Myocyte (in vitro differentiated cells): ENCODE measurements at regions not wholly inside any gene's neighbourhood (a gene's known extent, or its start where the extent isn't known, plus 50 kb on each side); places are given as distances from the start of the nearest gene placed in this dataset.
A peak's percentile ranks its signal among the peaks of the same experiment; 100 is the strongest.
"Not testable (repeated sequence)": the region's sequence is repeated elsewhere in the genome, so short reads cannot be mapped to it uniquely, and the experiment has no call there.

Experiments
- DNase-seq: peaks from one replicate; pipeline ENCODE4 v3.0.0-alpha.2; 2012; ENCODE audit warnings: low read depth

DNA sequence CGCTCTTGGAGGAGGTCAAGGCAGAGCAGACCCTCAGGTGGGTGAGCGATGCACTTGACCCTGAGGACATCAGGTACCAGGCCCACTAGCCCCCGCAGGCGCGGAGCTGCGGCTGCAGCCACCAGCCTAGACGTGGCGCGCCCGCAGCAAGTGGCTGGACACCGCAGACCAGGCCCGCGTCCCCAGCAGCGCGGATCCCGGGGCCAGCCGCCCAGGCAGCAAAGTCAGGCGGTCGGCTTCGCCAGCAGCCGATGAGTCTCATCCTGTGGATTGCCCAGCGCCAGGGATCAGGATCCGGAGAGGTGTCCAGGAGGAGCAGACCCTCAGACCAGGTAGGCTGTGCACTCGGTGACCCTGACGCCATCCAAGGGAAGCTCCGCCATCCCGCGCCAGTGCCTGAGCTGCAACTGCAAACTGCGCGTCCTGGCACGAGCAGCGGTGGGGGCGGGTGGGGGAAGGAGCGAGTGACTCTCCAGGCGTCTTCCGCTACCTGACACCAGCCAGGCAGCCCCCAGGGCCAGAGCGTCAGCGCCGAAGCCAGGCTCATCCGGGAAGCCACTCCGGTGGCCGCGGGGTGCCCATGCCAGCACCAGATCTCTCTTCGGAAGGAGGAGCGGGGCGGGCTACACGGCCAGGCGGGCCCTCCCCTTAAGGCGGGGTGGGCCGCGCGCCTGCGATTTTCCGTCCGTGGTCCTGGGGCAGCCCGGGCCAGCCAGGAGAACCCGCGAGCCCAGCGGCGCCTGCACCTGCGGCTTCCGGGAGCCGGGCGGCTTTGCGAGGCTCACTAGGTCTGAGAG lies 92.6 kb upstream of the THOC3 start:
- DNase-seq: not testable (repeated sequence)

DNA sequence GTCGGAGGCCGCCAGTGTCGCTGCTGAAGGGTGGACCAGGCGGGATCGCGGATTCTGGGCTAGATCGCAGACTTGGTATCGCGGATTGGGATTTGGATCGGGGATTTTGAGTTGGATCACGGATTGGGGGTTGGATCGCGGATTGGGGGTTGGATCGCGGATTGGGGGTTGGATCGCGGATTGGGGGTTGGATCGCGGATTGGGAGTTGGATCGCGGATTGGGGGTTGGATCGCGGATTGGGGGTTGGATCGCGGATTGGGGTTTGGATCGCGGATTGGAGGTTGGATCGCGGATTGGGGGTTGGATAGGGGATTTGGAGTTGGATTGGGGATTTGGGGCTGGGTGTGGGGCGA lies 93.1 kb upstream of the THOC3 start:
- DNase-seq: not testable (repeated sequence)

DNA sequence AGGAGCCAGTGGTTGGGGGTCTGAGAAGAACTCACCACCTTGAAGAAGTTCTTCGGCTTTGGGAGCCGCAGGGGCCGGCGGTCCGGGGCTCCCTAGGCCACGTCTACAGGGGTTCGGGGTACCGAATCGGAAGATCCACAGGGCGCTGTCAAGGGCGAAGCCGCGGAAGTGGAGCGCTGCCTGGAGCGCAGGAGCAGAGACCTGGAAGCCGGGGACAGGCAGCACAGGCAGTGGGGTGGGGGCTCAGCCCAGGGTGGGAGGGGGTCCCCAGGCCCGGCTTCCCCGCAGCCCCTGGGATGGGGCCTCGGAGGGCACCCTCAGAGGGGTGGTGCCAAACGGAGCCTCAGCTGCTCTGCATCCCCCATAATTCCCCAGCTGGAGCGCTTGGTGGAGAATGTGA lies 93.5 kb upstream of the THOC3 start:
- not testable (repeated sequence) for DNase-seq

DNA sequence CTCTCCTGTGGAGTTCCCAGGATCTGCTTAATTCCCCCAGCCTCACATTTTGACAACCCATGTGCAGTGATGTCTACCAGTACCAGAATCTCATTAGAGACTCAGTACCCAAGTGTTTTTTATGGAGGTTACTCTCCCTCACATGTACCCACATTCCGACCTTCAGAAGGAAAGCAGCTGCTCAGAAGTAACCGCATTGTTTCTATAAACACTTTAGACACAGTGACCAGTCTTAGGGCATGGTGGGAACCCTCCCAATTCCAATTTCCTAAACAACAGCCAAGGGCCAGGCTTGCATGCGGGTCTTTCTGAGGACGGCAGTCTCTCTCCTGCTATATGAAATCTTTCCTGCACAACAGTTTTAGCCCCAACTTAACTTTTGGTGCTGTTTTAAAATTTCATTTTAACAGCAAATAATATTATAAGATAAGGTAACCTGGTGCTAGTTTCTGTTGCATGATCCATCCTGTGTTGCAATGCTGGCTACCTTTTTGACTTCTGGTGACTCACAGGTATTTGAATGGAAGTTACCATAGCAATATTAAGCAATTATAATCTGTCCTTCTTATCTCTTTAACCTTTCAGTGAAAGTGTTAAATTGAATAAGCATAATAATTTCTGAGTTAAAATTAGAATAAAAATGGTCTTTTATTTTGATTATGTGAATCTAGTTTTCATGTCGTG lies 98.3 kb upstream of the THOC3 start:
- DNase-seq: not testable (repeated sequence)

GRCh38 chr5:176067162-176067561 lies 99.0 kb upstream of the THOC3 start:
- not testable (repeated sequence) for DNase-seq

DNA sequence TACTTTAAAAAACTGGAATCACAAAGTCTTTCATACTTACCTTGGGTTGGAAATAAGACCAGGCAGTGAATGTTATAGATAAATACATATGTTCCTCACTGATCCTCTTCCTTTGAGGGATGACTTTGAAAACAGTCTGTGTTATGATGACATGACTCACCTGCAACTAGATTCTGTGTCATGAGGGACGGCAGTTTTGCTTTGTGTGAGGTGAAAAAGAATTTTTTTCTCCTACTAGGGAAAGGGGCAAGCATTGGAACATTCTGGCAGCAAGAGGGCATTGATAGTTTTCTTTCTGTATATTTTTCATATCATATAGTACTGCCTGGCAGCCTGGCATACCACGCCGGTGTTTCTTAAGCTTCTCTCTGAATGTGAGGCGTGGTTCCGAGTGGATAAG lies 99.8 kb upstream of the THOC3 start:
- not testable (repeated sequence) for DNase-seq

GRCh38 chr5:176073996-176074571 lies 106.0 kb upstream of the THOC3 start:
- peak; percentile 49 for DNase-seq

DNA sequence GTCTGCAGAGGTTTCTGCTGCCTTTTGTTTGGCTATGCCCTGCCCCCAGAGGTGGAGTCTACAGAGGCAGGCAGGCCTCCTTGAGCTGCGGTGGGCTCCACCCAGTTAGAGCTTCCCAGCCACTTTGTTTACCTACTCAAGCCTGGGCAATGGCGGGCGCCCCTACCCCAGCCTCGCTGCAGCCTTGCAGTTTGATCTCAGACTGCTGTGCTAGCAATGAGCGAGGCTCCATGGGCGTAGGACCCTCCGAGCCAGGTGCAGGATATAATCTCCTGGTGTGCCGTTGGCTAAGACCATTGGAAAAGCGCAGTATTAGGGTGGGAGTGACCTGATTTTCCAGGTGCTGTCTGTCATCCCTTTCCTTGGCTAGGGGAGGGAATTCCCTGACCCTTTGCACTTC lies 115.6 kb upstream of the THOC3 start:
- DNase-seq: not testable (repeated sequence)

DNA sequence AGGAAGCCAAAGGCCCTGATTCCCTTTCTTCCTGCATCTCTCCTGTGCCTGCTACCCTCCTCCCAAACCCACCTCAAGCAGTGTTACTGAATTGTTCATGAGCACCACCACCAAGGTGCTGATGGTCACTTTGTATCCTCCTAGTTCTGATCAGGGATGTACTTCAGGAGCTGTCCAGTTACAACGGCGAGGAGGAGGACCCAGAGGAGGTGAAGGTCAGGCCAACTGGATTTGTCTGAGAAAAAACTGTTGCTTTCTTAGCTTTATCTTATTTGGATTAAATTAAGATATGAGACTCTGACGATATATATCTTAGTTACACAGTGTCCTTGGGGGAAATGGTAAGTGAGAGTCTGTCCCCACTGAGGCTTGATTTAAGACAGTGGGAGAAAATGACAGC lies 135.0 kb upstream of the THOC3 start:
- DNase-seq: not testable (repeated sequence)

- DNase-seq: not testable (repeated sequence)
Observed at GRCh38 chr5:176112888-176113287, 125.3 kb upstream of the SIMC1 start.

GRCh38 chr5:176113673-176114335 lies 124.4 kb upstream of the SIMC1 start:
- DNase-seq: not testable (repeated sequence)

DNA sequence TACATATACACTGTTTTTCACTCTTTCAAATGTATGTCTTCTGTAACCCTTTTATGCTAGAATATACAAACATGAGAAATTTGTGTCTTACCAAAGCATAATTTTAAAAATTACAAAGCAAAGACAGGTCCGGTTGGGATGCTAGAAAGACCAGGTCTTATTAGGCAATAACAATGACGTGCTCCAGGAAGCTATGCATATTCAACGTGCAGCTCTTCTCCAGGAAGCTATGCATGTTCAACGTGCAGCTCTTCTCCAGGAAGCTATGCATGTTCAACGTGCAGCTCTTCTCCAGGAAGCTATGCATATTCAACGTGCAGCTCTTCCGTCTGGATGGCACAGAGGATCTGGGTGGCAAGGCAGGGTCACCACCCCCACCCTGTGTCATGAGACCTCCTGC lies 123.4 kb upstream of the SIMC1 start:
- not testable (repeated sequence) for DNase-seq

GRCh38 chr5:176117699-176118238 lies 120.5 kb upstream of the SIMC1 start:
- DNase-seq: peak; percentile 1

- not testable (repeated sequence) for DNase-seq
Observed at GRCh38 chr5:176122361-176122760, 115.9 kb upstream of the SIMC1 start.

DNA sequence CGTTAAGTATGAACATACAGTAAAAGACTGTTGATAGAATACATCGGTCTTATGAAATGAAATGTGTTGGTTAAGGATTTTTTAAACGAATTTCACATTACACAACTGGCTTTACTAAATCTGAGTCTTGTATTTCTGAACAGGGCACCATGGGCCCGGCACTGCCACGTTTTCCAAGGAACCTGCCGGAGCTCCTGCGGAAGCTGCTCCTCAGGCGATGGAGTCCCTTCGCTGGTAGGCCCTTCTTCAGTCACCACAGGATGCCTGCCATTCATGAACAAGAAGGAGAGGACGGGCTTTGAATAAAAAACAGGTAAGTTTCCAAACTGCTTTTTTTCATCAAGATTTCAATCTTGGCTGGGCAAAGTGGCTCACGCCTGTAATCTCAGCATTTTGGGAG lies 114.1 kb upstream of the SIMC1 start:
- not testable (repeated sequence) for DNase-seq

DNA sequence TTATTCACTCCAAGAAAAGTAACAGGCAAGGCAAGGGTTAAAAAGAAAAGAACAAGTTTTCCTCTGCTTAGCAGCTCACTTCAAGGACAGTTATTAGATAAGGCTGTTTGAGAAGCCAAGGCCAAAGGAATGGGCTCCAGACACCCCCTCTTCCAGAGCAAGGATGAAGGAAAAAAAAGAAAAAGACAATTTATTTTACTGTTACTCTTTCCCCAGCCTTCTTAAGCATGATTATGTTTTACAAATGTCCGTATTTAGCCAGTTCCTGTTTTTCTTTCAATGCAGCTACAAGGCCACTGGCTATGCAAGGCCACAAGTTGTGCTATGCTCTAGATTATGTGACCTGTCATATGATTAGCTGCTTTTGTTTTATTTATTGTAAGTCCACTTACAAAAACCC lies 106.5 kb upstream of the SIMC1 start:
- DNase-seq: no peak

DNA sequence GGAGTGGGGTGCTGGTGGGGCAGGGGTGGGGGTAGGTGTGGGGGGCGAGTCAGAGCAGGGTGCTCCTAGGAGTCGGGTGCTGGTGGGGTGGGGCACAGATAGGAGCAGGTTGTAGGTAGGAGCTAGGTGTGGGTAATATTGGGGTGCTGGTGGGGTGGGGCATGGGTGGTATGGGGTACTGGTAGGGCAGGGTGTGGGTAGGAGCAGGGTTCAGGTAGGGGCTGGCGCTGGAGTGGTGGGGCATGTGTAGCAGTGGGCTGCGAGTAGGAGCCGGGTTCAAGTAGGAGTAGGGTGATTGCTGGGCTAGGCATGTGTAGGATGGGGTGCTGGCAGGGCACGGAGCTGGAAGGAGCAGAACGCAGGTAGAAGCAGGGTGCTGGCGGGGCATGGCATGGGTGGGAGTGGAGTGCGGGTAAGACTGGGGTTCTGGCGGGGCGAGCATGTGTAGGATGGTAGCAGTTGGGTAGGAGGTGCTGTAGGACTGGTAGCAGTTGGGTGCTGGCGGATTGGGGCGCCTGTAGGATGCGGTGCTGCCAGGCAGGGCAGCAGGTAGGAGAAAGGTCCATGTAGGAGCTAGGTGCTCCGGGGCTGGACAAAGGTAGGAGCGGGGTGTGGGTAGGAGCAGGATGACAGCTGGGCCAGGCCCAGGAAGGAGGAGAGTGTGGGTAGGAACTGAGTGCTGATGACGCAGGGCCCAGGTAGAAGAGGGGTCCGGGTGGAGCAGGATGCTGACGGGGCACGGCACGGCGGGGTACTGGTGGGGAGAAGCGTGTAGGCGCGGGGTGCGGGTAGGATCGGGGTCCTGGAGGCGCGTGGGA lies 105.5 kb upstream of the SIMC1 start:
- no peak for DNase-seq

DNA sequence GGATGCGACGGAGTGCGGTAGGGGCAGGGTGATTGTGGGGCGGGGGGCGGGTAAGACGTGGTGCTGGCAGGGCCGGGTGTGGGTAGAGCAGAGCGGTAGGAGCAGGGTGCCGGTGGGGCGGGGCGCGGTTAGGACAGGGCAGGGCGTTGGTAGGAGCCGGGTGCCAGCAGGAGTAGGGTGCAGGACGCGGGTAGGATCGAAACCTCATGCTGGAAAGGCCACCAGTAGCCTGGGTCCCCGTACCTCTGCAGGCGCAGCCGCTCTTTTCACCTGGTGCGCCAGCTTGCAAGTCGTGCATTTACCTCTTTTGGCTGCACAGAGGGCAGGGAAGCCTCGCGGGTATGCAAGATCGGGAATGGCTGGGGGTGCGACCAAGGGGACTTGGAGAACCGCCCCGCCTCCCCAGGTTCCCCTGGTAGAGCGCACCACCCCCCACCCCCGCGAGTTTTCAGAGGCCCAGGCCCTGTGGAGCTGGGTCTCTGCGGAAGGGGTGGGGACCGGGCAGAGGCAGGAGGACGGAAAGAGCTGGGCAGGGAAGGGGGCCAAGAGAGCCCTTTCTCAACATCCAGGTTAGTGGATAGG lies 104.8 kb upstream of the SIMC1 start:
- DNase-seq: no peak

- DNase-seq: no peak
Observed at GRCh38 chr5:176133877-176134276, 104.3 kb upstream of the SIMC1 start.

DNA sequence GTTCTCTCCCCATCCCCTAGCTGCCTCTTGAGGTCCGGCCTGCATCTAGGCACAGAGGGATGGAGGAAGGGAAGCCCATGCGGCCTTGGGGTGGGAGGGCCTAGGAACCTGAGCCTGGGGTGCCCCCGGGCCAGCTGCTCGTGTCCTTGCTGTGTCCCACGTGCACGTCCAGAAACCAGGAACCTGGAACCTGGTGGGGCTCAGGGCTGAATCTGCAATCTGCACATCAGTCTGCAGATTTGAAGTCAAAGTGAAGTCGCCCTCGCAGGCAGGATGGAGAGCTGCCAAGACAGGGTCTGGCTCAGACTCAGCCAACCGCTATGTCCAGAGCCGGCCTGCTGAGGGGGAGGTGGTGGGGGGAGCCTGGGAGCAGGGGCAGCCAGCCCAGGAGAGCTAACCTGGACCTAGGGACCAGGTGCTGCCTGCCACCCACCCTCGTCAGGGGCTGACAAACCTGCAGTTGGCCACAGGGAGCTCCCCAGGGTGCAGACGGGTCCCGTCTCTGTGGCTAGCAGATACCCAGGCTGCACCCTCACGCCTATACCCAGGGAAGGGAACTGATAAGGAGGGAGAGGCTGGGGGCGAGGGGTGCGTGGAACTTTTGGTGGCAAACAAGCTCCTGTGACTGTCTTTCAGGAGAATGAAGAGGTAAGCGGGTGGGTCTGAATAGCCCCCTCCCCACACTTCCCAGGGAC lies 103.5 kb upstream of the SIMC1 start:
- no peak for DNase-seq
